ENCODE measurements at regions not wholly inside any gene's neighbourhood (a gene's known extent, or its start where the extent isn't known, plus 50 kb on each side); places are given as distances from the start of the nearest gene placed in this dataset.
"Not testable (repeated sequence)": the region's sequence is repeated elsewhere in the genome, so short reads cannot be mapped to it uniquely, and the experiment has no call there.

DNA sequence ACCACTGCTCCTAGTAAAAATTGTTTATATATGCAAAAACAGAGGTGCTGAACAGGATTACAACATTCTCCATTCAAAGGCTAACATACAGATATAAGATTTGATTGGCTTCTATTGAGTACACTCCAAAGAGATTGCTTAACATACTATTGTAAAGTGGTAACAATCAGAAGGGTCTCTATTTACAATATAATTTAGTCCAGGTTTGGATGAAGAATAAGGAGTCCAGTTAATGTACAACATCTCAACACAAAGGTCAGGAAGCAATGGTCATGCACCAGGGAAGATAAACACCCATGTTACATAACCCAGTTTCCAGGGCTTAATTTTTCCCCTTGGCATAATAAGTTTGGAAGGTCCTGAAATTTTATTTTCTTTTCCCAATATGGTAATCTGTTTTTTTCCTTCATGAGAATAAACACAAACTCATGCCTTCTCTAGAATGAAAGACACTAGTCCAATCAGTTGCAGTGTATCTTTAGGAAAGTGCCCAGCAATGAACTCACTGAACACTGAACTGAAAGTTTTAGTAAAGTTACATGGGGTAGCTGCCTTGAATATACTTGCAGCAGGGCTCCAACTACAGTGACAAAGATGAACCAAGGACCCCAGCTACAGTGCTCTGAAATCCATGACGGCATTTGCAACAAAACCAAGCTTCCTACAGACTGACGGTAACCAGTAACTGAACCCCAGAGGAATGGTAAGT is 255.3 kb upstream of the GJE1 start:
- no peak for DNase-seq

DNA sequence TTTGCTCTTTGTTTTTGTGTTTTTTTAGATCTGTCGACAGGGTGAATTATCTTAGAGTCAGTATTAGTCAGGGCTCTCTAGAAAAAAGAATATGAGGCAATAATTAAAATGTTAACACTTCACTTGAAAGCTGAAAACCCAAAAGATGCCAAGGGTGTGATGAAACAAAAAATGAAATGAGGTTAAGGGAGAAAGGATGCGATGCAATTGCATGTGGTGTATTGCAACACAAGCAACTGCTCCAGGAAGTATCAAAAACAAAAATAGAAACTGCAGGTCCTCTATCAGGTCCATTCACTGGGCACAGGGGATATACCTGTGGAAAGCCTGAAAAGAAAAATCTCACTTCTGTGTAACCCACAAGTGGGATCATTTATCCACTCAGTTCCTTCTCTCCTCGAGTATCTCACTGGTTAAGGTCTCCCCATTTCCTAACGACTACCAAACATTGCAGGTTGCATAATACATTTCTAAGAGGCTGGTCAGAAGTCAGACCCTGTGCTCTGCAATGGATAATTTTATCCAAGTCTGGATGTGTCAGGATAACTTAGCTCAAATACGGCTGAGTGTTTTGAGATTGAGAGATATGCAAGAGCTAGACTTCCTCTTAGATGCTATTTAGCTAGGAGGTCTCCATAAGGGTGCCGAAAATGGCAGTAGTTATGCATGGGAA is 257.7 kb upstream of the GJE1 start:
- no peak for DNase-seq

DNA sequence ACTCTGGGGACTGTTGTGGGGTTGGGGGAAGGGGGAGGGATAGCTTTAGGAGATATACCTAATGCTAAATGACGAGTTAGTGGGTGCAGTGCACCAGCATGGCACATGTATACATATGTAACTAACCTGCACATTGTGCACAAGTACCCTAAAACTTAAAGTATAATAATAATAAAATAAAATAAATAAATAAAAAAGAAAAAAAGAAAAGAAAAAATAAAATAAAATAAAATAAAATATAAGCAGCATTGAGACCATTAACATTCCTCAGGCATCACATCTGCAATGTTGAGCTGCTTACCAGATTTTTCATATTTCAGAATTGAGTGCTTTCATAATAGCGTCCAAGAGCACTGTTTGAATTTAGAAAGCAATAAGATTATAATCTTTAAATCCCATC is 263.2 kb upstream of the GJE1 start:
- DNase-seq = not testable (repeated sequence)

DNA sequence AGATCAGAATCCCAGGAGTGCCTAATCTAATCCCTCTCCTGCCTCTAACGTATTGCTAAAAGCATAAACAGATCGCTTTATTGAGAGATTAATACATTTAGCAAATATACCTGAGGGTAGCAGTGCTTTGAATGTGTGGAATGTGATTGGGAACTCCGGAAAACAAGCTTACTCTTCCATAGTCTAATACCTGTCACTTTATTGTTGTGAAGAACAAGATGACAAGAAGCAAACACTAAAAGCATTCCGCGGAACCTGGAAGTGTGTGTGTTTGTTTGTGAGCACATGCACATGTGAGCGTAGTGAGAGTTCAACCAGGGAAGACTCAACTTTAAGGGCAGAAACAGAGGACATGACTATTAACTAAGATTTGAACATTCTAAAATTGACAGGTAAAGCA is 265.0 kb upstream of the GJE1 start:
- DNase-seq = no peak

DNA sequence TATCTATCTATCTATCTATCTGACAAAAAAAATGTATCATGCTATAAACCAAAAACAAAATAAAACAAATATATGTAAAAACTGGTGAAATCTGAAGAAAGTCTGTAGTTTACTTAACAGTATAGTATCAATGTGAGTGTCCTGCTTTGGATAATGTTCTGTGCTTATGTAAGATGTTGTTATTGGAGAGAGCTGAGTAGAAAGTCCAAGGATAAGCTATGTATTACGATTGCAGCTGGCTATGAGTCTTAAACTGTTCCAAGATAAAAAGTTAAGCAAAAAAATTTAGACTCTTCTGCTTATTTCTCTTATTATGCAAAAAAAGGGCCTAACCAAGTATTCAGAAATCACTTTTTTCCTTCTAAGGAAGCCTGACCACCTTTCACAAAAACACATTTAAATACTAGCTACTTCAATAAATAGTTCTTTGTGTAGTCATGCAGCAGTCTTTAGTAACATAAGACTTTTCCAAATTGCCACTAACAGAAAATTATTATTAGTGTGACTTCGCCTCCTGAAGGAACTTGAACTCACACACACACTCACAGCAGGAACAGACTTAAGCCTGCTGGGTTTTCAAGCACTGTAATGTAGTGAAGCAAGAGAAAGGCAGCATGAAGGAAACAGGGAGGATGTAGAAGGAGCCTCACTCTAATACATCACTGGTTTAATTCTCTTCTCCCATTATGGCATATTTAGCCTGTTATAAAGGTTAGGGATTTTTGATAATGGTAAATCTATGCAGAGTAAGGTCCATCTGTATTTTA is 265.8 kb upstream of the GJE1 start:
- no peak for DNase-seq

DNA sequence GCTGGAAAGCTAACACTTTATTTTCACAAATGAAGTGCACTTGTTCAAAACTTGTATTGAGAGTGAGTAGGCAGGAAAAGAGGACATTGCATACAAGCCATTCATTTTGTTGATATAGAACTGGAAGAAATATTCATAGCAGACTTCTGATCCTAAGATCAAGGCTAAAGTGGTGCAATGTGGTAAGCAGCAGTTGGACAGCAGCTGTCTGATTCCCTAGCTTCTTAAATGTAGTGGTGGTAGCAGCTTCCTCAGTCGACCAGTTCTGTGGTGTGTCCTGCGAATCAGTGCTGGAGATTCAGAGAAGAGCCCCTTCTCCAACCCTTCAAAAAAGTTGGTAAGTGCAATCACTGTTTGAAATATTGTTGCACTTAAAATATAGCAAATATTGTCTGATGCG is 281.7 kb upstream of the GJE1 start:
- no peak for DNase-seq

DNA sequence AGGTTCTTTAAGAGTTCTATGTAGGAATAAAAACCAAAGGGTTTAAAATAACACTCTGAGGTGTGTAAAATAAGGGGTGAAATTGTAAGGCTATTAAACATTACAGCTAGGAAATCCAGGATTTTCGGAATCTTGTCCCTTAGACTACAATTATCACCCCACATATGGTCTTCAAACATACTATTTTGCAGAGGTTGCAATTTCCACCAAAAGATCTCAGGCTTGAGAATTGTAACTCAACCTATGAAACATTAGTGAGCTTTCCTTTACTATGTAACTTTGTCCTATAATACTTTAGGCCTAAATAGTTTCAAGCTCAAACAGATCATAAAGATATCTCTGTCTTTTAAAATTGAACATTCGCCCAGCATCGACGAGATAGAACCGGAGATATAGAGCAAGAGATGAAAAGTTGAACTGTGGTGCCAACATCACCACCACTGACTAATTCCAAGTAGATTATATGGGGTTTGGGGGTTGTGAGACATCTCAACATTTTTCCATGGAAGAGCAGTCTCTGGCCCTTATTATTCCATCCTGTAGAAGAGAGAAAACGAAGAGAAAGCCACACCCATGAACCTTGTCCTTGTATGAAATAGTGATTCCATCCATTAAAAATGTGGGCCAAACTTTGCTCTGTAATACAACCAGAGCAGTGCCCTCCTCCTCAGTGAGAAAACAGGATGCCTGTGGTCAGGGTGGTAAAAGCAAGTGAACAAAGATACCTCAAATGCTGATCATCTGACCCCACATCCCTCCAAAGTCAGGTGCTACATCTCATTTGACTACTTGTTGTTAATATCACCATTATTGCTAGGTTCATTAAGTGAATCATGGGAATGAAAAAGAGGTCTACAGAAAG is 284.5 kb upstream of the GJE1 start:
- no peak for DNase-seq

DNA sequence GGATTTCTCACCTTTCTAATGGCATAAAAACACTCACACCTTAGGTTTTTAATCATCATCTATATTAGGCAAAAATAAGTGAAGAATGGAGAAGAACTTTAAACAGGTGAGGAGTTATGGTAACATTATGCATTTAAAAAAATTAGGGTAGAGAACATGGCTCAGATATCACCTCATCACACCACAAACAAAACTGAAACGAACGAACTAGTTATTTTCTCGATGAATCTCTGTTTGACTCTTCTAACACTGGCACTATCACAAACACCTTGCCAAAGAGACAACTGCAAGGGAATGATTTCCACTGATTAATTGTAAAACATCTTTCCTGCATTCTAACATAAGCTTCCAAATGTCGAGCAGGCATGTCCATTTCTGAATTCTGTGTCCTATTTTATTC is 286.1 kb upstream of the GJE1 start:
- DNase-seq = no peak

DNA sequence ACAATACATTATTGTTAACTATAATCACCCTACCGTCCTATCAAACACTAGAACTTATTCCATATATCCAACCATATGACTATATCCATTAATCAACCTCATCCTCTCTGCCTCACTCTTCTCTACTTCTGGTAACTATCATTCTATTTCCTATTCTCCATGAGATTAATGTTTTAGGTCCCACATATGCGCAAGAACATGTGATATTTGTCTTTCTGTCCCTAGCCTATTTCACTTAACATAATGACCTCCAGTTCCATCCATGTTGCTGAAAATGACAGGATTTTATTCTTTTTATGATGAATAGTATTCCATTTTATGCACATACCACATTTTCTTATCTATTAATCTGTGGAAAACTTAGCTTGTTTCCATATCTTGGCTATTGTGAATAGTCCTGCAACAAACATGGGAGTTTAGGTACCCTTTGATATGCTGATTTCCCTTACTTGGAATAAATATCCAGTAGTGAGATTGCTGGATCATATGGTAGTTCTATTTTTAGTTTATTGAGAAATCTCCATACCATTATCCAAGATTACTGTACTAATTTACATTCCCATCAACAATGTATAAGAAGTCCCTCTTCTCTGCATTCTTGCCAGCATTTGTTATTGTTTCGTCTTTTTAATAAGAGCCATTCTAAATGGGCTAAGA is 289.4 kb upstream of the GJE1 start:
- no peak for DNase-seq

DNA sequence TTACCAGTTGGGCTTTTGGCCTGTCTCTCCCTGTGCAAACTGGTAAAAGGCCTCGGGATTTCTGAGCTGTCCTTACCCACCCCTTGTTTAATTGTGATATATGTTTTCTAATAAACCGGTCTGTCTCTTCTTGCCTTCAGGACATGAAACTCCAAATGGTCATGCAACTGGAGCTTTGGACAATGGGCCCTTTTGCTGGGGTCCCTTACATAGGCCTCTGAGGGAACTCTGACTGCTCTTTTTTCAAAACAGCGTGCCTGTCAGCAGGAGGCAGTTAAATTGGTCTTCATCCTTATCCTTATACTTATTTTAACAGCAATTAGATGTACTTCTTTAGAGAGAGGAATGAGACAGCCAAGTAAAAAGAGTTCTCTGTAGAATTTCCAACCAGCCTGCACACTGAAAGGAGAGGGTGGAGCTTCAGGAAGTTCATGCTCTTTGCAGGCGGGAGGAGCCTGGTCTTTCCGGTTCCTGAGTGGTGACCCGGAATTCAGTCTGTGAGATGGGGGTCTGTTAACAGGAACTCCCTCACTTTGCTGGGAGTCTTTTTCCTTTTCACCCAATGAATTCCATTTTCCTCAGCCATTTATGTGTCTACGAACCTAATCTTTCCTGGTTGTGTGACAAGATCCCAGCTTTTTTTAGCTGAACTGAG is 299.6 kb upstream of the GJE1 start:
- DNase-seq = no peak

DNA sequence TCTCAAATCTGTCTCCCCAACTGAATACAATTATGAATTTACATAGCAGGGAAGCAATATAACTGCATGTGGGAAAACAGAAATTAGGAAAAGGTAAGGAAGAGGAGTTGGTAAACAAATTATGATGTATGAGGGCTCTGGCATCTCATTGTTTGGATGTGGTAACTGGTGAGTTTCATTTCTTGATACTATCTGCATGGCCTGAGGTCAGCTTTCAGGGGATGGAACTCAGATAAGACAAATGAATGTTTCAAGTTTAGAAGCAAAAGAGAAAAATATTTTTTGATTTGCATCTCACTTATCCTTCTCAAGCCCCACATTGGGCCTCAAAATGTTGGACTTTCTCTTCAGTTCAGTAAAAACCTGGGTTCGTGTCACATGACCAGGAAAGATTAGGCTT is 302.2 kb upstream of the GJE1 start:
- DNase-seq = no peak

DNA sequence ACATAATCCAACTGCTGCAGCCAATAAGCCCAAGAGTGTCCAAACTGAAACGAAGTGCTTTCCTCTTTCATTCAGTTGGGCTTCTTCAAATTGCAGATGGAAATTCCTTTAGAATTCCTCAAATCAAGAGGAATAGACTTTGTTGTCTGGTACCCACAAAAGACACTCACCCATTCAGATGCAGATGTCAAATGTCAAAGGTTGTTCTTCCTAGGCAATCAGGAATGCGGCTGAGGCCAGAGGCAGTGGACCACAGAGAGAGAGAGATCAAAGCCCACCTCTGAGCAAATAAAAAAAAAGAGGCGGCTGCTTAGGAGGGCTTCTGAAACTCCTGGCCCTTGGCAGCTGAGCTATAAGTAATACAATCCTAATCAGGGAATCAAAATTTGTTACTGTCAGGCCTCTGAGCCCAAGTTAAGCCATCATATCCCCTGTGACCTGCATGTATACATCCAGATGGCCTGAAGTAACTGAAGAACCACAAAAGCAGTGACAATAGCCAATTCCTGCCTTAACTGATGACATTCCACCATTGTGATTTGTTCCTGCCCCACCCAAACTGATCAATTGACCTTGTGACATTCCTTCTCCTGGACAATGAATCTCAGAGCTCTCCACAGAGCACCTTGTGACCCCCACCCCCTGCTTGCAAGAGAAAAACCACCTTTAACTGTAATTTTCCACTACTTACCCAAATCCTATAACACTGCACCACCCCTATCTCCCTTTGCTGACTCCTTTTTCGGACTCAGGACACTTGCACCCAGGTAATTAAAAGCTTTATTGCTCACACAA is 303.0 kb upstream of the GJE1 start:
- DNase-seq = no peak

DNA sequence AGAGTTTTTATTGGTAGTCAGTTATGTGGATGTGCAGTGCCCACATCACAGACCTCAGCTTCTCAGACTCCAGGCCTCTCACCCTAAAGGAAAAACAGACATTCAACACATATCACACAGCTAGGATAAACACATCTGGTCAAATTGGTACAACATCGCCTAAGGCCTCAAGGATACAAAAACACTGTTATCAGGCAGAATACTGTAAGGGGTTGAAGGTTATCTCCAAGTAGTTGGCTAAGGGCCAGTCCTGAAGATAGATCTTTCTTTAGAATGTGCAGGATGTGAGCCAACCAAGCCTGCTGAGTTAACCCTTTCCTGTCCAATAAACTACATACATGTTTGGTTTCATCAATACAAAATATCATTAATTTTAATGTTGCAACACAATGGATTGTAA is 308.4 kb upstream of the GJE1 start:
- no peak for DNase-seq

DNA sequence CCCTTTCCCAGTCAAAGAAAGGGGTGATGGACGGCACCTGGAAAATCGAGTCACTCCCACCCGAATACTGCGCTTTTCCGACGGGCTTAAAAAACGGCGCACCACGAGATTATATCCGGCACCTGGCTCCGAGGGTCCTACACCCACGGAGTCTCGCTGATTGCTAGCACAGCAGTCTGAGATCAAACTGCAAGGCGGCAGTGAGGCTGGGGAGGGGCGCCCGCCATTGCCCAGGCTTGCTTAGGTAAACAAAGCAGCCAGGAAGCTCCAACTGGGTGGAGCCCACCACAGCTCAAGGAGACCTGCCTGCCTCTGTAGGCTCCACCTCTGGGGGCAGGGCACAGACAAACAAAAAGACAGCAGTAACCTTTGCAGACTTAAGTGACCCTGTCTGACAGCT is 317.7 kb upstream of the GJE1 start:
- DNase-seq = not testable (repeated sequence)

DNA sequence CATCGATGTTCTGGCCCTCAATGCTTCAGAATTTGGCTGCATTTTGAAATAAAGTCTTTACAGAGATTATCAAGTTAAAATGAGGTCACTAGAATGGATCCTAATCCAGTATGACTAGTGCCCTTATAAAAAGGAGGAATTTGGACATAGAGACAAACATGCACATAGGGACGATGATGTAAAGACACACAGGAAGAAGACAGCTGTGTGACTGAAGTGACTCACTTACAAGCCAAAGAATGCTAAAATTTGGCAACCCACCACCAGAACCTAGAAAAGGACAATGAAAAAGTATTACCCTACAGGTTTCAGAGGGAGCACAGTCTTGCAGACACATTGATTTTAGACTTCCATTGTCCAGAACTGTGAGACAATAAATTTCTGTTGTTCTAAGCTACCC is 322.8 kb upstream of the GJE1 start:
- DNase-seq = no peak

DNA sequence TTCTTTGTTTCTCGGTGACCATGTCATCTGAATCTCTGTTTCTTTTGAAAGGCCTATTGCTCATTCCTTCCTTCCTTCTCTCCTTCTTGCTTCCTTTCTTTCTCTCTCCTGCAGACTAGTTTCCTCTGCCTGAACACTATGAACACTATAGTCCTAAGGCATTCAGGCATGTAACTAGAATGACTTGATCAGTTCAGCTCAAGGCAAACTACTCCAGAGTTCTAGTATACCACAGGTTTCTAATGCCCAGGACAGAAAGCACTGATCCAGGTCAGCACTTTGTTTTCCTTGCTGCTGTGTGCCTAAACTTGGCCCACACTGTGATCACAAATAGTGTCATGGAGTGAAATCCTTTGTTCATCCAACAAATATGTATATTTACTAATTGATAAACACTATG is 324.1 kb upstream of the GJE1 start:
- DNase-seq = no peak

DNA sequence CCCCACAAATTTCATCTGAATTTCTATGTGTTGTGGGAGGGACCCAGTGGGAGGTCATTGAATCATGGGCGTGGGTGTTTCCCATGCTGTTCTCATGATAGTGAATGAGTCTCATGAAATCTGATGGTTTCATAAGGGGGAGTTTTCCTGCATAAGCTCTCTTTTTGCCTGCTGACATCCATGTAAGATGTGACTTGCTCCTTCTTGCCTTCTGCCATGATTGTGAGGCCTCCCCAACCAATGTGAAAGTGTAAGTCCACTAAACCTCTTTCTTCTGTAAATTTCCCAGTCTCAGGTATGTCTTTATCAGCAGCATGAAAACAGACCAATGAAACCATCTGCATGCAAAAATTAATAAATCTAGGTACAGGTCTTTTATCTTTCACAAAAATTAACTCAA is 331.8 kb upstream of the GJE1 start:
- not testable (repeated sequence) for DNase-seq

DNA sequence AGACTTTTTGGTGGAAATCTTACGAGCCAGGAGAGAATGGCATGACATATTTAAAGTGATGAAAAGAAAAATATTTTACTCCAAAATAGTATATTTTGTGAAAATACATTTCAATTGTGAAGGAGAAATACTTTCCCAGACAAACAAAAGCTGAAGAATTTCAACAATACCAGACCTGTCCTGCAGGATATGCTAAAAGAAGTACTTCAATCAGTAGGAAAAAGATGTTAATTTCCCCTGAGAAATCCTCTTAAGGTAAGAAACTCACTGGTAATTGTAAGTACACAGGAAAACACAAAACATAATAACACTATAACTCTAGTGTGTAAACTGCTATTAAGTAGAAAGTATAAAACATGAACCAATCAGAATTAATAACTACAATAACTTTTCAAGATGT is 341.8 kb upstream of the GJE1 start:
- no peak for DNase-seq

DNA sequence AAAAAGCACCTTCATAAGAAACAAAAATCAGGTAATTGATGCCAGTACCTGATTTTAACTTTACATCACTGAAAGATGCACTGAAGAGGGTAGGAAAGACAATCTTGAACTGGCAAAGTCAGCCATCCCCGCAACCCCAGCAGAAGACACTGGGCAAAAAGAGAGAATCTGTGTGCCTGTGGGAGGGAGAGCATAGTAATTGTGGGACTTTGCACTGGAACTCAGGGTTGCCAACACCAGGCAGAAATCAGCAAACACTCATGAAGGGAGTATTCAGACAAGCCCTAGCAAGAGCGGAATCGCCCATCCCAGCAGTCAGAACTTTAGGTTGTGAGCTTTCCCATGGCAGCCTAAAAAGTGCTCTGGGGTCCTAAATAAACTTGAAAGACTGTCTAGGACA is 344.6 kb upstream of the GJE1 start:
- DNase-seq = no peak

DNA sequence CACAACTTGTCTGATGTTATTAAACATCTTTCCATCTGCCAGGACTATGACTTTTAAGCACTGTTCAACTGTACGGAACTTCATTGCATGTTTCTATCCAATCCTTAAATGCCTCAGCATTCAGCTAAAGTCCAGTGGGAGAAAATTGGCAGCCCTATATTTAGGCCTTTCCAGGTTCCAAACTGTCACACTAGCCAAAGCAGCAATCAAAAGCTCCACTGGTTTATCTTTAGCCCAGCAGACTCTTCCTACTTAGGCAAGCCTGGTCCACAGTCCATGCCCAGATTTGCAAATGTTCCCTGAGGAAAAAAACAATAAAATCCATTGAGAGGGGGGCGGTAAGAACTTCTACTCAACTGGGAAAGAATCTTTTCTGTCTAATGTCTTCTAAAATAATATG is 349.1 kb upstream of the GJE1 start:
- DNase-seq = no peak

DNA sequence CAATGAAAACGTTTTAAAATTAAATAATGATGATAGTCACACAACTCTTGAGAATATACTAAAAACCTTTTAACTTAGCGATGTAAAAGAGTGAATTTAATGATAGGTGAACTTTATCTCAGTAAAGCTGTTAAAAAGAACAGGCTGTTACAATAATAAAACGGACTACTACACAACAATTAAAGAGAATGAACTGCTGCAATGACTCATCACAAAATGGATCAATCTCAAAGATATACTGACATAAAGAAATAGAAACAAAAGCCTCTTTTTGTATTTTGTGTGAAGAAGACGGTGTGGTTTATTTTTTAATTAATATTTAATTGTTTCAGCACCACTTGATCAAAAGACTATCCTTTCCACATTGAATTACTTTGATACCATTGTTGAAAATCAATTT is 352.4 kb upstream of the GJE1 start:
- DNase-seq = no peak

All from activated CD4-positive, alpha-beta T cell treated with anti-CD3 and anti-CD28 coated beads, Interleukin-2, amount 50 U/mL, for 1 hour (primary cell).